Germinal center (tissue), 1 donor: ENCODE measurements at regions not wholly inside any gene's neighbourhood (a gene's known extent, or its start where the extent isn't known, plus 50 kb on each side); places are given as distances from the start of the nearest gene placed in this dataset.

Experiments
- DNase-seq: peaks from one replicate; pipeline ENCODE4 v3.0.0; 2012; ENCODE audit warnings: mixed read lengths, low spot score

DNA sequence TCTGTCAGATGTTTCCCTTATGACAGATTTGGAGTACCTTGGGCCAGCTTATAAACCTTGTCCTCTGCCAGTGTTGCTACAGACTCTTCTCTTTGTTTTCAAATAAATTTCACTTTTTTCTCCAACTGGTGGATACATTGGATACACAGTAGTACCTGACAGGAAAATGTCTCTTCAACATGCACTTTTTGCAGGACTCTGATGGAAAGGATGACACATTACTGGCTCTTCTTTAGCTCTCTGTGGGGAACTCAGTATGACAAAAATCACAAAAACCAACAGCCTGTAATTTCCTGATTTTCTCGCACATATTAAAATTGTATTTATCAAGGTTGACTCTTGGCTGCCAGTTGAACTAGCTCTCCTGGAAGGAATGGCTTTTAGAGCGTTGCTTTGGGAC lies 61.3 kb upstream of the GIMD1 start:
- no peak for DNase-seq

DNA sequence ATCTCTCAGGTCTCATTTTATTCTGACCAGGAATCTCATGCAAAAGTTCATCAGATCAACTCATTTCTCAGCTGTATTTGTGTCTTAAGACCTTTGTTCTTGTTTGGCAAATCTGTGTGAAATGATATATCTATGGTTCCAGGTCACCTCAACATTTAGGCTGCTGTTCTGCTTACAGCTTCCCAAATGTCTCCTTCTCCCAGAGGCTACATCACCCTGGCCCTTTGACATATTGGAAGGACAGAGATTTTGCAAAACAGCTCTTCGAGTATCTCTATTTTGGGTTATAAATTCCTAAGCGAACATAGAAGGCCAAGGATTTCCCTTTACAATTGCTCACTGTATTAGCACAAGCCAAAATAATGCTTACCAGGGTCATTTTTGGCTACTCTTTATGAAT lies 57.5 kb upstream of the GIMD1 start:
- DNase-seq: no peak

DNA sequence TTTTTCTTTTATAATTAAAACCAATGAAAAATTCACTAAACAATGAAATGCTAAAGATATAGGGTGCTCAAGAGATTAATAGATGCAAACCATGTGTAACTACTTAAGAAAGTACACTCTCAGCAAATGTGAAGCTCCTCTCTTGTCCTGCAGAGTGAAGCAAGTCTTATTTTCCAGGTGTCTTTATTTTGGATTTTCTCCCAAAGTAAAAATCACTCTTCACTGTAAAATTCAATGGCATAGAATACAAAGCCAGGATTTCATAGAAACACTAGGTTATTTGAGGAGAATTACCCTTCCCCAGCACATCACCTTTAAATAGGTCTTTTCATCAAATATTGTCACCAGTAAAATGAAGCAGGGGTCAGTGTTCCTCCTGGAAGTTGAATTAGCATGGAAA lies 57.0 kb upstream of the GIMD1 start:
- DNase-seq: no peak

- no peak for DNase-seq
These were observed 55.8 kb upstream of the GIMD1 start for GRCh38 chr4:106424426-106424825.

DNA sequence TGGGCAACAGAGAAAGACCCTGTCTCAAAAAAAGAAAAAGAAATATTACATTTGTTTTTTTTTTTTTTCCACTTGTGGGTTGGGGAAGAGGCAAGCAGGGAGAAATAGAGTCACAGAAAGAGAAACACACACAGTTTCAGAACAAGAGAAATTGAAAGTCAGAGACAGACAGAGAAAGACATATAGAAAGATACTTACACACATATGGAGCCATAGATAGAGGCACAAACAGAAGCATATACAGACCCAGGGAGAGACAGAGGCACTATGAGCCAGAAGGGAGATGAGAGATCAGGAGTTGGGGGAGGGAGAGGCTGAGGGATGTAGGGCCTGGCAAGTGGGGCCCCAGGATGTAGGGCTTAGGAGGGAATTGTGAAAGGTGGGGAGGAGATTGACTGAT lies 55.2 kb upstream of the GIMD1 start:
- DNase-seq: no peak

- DNase-seq: no peak
These were observed 54.2 kb upstream of the GIMD1 start for GRCh38 chr4:106422766-106423165.

- no peak for DNase-seq
These were observed 53.1 kb upstream of the GIMD1 start for GRCh38 chr4:106421441-106422296.

DNA sequence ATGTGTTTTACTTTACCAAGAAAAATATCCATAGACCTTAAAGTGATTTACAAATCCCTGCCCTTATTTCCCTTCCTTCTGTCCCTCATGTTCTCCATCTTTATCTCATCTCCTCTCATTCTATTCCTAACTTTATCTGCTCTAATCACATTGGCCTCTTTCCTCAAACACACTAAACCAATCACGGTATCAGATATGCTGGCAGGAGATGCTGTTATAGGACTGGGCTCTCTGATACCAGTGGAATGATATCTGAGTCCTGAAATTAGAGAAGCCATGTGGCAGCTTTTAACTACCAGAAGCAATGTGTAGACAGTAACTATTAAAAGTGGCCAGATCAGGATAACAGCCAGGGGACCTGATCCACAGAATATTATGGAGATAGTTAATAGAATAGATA lies 49.9 kb upstream of the GIMD1 start:
- no peak for DNase-seq
